NT2/D1 (cell line): ENCODE measurements at regions not wholly inside any gene's neighbourhood (a gene's known extent, or its start where the extent isn't known, plus 50 kb on each side); places are given as distances from the start of the nearest gene placed in this dataset.

Source experiments
- DNase-seq: peaks from one replicate; pipeline ENCODE4 v3.0.0-alpha.2; 2011; ENCODE audit warnings: low read depth, low spot score
- H3K27me3 ChIP-seq: 2 replicates; pipeline ENCODE4 v1.6.0; 2011; ENCODE audit warnings: mild to moderate bottlenecking; ENCODE audit not compliant: insufficient read length, insufficient read depth
- H3K36me3 ChIP-seq: 2 replicates; pipeline ENCODE4 v1.6.1; 2011; ENCODE audit warnings: mild to moderate bottlenecking, low read length, mixed read lengths; ENCODE audit not compliant: insufficient read depth, insufficient read length
- H3K4me1 ChIP-seq: 2 replicates; pipeline ENCODE4 v1.5.1; 2011; ENCODE audit not compliant: insufficient read depth, insufficient read length
- H3K4me3 ChIP-seq: 2 replicates; pipeline ENCODE4 v1.5.1; 2011; ENCODE audit warnings: low read depth; ENCODE audit not compliant: insufficient read length
- H3K9ac ChIP-seq: 2 replicates; pipeline ENCODE4 v1.6.0; 2011; ENCODE audit warnings: low read depth; ENCODE audit not compliant: insufficient read length
- H3K9me3 ChIP-seq: 2 replicates; pipeline ENCODE4 v1.5.1; 2011; ENCODE audit warnings: mild to moderate bottlenecking, low read length; ENCODE audit not compliant: insufficient read depth
- SUZ12 ChIP-seq: IDR thresholded peaks from 2 replicates; pipeline ENCODE4 v1.6.1; 2011; ENCODE audit not compliant: insufficient read length, insufficient read depth; ENCODE audit errors: extremely low read depth
- YY1 ChIP-seq: IDR thresholded peaks from 2 replicates; pipeline ENCODE4 v1.6.1; 2011; ENCODE audit not compliant: insufficient read length, insufficient read depth
- ZNF274 ChIP-seq: IDR thresholded peaks from 2 replicates; pipeline ENCODE4 v1.6.1; 2011; ENCODE audit warnings: mild to moderate bottlenecking, low read depth, low read length

GRCh38 chr2:220931491-220931890 is 640.6 kb downstream of the EPHA4 start:
- Histone ChIP-seq H3K9me3 (peaks cover 31% of the 10 kb centered on the region), H3K4me3 (no peak overlapping the region), H3K9ac (no peak overlapping the region), H3K4me1 (no peaks in the 10 kb centered on the region), H3K36me3 (no peaks in the 10 kb centered on the region), H3K27me3 (no peaks in the 10 kb centered on the region)
- DNase-seq, result no peak
- TF ChIP-seq SUZ12 (no peak), ZNF274 (no peak)

DNA sequence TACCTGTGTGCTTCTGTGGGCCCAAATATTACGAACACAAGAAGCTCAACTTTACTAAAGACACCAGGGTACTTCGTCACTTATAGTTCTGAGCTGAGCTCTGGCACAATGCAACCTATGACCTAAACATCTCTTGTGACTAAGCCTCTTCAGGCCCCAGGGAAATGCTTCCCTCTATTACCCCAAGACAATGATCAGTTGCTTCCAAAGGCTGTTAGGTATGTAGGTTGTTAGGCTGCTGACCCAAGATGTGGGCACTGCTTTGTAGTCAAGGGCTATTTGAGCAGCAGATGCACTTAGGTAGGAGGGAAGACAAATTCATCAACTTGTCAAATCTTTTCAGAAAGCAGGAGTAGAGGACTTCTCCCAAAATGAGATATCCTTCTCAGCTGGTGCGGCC is 640.1 kb downstream of the EPHA4 start:
- Histone ChIP-seq H3K27me3 (no peaks in the 10 kb centered on the region), H3K9ac (no peak overlapping the region), H3K4me3 (no peak overlapping the region), H3K4me1 (no peaks in the 10 kb centered on the region), H3K9me3 (peaks cover 25% of the 10 kb centered on the region), H3K36me3 (no peaks in the 10 kb centered on the region)
- TF ChIP-seq SUZ12, result no peak
- no peak for TF ChIP-seq ZNF274
- no peak for TF ChIP-seq YY1
- DNase-seq, result no peak

DNA sequence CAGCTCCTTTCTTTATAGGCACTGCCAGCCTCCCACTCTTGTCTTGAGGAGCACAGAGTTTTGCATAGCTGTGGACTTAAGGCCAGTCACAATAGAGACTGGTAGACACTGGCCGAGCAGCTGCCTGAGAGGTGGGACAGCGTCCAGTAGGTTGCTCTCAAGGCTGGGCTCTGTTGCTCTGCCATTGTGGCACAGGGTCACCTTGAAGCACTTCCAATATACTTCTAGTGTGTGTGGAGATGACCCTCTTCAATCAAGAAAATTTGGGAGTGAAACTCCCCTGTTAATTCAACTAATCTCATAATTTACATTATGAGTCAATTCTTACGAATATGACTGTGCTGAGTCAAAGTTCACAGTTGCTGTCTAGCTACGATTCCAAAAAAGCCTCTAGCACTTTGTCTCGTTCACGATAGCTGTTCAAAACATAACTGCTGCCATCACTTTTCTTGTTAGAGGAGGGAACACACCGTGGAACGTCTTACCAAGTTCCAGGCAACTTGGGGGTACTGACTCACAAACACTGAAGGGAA is 636.2 kb downstream of the EPHA4 start:
- H3K9me3 ChIP-seq, result no peaks in the 10 kb centered on the region
- DNase-seq, result no peak
- H3K27me3 ChIP-seq, result no peaks in the 10 kb centered on the region
- H3K36me3 ChIP-seq, result no peaks in the 10 kb centered on the region
- no peak for TF ChIP-seq ZNF274
- no peak for TF ChIP-seq SUZ12
- TF ChIP-seq YY1, result no peak
- no peak overlapping the region for H3K9ac ChIP-seq
- H3K4me1 ChIP-seq, result no peaks in the 10 kb centered on the region
- H3K4me3 ChIP-seq, result no peak overlapping the region

GRCh38 chr2:220936641-220937197 is 635.4 kb downstream of the EPHA4 start:
- Histone ChIP-seq H3K9me3 (no peaks in the 10 kb centered on the region), H3K4me3 (no peak overlapping the region), H3K9ac (no peak overlapping the region), H3K4me1 (no peaks in the 10 kb centered on the region), H3K36me3 (no peaks in the 10 kb centered on the region), H3K27me3 (no peaks in the 10 kb centered on the region)
- TF ChIP-seq ZNF274 (no peak), YY1 (no peak), SUZ12 (no peak)
- peak; percentile 57 for DNase-seq

GRCh38 chr2:220937245-220937644 is 634.9 kb downstream of the EPHA4 start:
- H3K4me3 ChIP-seq, result no peak overlapping the region
- H3K36me3 ChIP-seq, result no peaks in the 10 kb centered on the region
- no peak overlapping the region for H3K9ac ChIP-seq
- H3K4me1 ChIP-seq, result no peaks in the 10 kb centered on the region
- DNase-seq, result no peak
- TF ChIP-seq ZNF274 (no peak), YY1 (no peak), SUZ12 (no peak)
- H3K9me3 ChIP-seq, result no peaks in the 10 kb centered on the region
- H3K27me3 ChIP-seq, result no peaks in the 10 kb centered on the region

- Histone ChIP-seq H3K9me3 (no peaks in the 10 kb centered on the region), H3K9ac (no peak overlapping the region), H3K4me3 (no peak overlapping the region), H3K4me1 (no peaks in the 10 kb centered on the region), H3K36me3 (no peaks in the 10 kb centered on the region), H3K27me3 (no peaks in the 10 kb centered on the region)
- no peak for TF ChIP-seq YY1
- TF ChIP-seq SUZ12, result no peak
- TF ChIP-seq ZNF274, result no peak
- DNase-seq, result no peak
Observed at GRCh38 chr2:220940646-220941045, 631.5 kb downstream of the EPHA4 start.

DNA sequence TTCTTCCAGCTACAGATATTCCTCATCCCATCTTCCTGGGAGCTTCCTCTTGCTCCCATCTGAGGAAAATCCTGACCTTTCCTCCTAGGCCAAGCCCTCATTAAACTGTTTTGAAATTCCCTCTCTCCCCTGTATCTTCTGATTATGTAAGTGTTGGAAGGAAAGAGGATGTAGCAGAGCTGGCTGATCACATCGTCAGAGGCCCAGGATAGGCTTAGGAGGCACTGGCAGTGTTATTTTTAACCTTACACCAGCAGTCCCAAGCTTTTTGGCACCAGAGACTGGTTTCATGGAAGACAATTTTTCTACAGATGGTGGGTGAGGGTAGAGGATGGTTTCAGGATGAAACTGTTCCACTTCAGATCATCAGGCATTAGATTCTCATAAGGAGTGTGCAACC is 630.4 kb downstream of the EPHA4 start:
- H3K27me3 ChIP-seq, result no peaks in the 10 kb centered on the region
- no peaks in the 10 kb centered on the region for H3K36me3 ChIP-seq
- no peak for DNase-seq
- no peak overlapping the region for H3K9ac ChIP-seq
- no peak overlapping the region for H3K4me3 ChIP-seq
- no peaks in the 10 kb centered on the region for H3K9me3 ChIP-seq
- TF ChIP-seq YY1, result no peak
- no peak for TF ChIP-seq ZNF274
- no peak for TF ChIP-seq SUZ12
- H3K4me1 ChIP-seq, result no peaks in the 10 kb centered on the region

DNA sequence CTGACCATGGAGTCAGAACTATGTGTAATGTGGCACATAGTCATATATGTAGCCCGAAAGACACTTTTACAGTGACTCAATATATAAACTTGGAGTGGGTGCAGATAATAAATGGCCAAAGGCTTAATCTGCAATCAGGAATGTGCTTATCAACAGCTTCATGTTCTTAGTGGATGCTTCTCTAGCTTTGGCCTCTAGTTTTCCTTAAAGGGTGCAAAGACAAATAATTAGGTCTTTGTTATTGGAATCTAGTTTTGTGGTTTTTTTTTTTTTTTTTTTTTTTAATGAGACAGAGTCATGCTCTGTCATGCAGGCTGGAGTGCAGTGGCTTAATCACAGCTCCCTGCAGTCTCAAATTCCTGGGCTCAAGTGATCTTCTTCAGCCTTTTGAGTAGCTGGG is 625.6 kb downstream of the EPHA4 start:
- Histone ChIP-seq H3K9ac (no peak overlapping the region), H3K4me1 (no peaks in the 10 kb centered on the region), H3K27me3 (no peaks in the 10 kb centered on the region), H3K36me3 (no peaks in the 10 kb centered on the region), H3K9me3 (no peaks in the 10 kb centered on the region), H3K4me3 (no peak overlapping the region)
- TF ChIP-seq YY1 (no peak), SUZ12 (no peak), ZNF274 (no peak)
- no peak for DNase-seq
